IMR-90 (cell line): ENCODE measurements at regions not wholly inside any gene's neighbourhood (a gene's known extent, or its start where the extent isn't known, plus 50 kb on each side); places are given as distances from the start of the nearest gene placed in this dataset.

ENCODE experiments used
- ATAC-seq: fragments of 200-7000 bp; cut with Tn5 transposase; 2 replicates; pipeline ENCODE4 v1.9.1; 2020; ENCODE audit warnings: low read depth, mild to moderate bottlenecking, moderate library complexity
- BruUV-seq: library from RNA; stranded (reverse); fragments of 400-500 nt; replicated peaks from 2 replicates; lab custom pipeline; 2021; lab: Mats Ljungman, UMichigan
- CTCF ChIA-PET: fragments of 300-600 bp; formaldehyde crosslinking; extraction: SDS; loops from one replicate; lab custom pipeline; 2021; ENCODE audit warnings: antibody characterized with exemption; lab: Yijun Ruan, JAX
- POLR2A ChIA-PET: fragments of 300-600 bp; sonication (Branson Sonifier 250); formaldehyde crosslinking; loops from one replicate; lab custom pipeline; 2022; ENCODE audit warnings: antibody characterized with exemption; ENCODE audit not compliant: unreplicated experiment; lab: Charles Lee
- DNase-seq: peaks from one replicate; pipeline ENCODE4 v3.0.0; 2013
- H2AFZ ChIP-seq: replicated peaks from 2 replicates; pipeline ENCODE3; 2013; ENCODE audit warnings: low read length, mild to moderate bottlenecking; ENCODE audit not compliant: poor library complexity
- H2AK5ac ChIP-seq: 2 replicates; pipeline ENCODE4 v1.6.1; 2013; ENCODE audit warnings: low read depth, low read length, inconsistent platforms
- H2AK9ac ChIP-seq: replicated peaks from 2 replicates; pipeline ENCODE3; 2013; ENCODE audit warnings: mild to moderate bottlenecking, low read depth, low read length, moderate library complexity; ENCODE audit not compliant: poor library complexity
- H2BK120ac ChIP-seq: 2 replicates; pipeline ENCODE4 v1.6.1; 2013; ENCODE audit warnings: low read depth, low read length, inconsistent platforms
- H2BK15ac ChIP-seq: 3 replicates; pipeline ENCODE4 v1.6.1; 2013; ENCODE audit warnings: low read depth, low read length, inconsistent platforms
- H2BK20ac ChIP-seq: 2 replicates; pipeline ENCODE4 v1.6.1; 2013; ENCODE audit warnings: low read depth, mild to moderate bottlenecking, inconsistent platforms, low read length, moderate library complexity
- H2BK5ac ChIP-seq: 2 replicates; pipeline ENCODE4 v1.6.1; 2013; ENCODE audit warnings: mild to moderate bottlenecking, low read depth, low read length, inconsistent platforms; ENCODE audit not compliant: poor library complexity, severe bottlenecking
- H3K14ac ChIP-seq: replicated peaks from 2 replicates; pipeline ENCODE4 v1.6.1; 2013; ENCODE audit warnings: low read depth, low read length, inconsistent platforms
- H3K18ac ChIP-seq: 2 replicates; pipeline ENCODE4 v1.6.1; 2013; ENCODE audit warnings: low read depth, low read length, control low read depth
- H3K23ac ChIP-seq: 2 replicates; pipeline ENCODE4 v1.6.1; 2013; ENCODE audit warnings: low read depth, low read length, inconsistent platforms
- H3K27ac ChIP-seq: 2 replicates; pipeline ENCODE4 v1.5.1; 2013; ENCODE audit warnings: mild to moderate bottlenecking, control low read depth, low read length; ENCODE audit not compliant: insufficient read depth
- H3K27me3 ChIP-seq: 2 replicates; pipeline ENCODE4 v1.6.1; 2013; ENCODE audit warnings: low read length; ENCODE audit not compliant: control insufficient read depth, insufficient read depth
- H3K36me3 ChIP-seq: 2 replicates; pipeline ENCODE4 v1.6.1; 2013; ENCODE audit warnings: low read length, mixed read lengths; ENCODE audit not compliant: control insufficient read depth, insufficient read depth
- H3K4ac ChIP-seq: 2 replicates; pipeline ENCODE4 v1.6.1; 2013; ENCODE audit warnings: low read depth, low read length, inconsistent platforms
- H3K4me1 ChIP-seq: 2 replicates; pipeline ENCODE4 v1.6.1; 2013; ENCODE audit warnings: low read length, mixed read lengths; ENCODE audit not compliant: control insufficient read depth, insufficient read depth
- H3K4me2 ChIP-seq: 2 replicates; pipeline ENCODE4 v1.6.1; 2013; ENCODE audit warnings: low read depth, mild to moderate bottlenecking, control low read depth, low read length, moderate library complexity
- H3K4me3 ChIP-seq: 2 replicates; pipeline ENCODE4 v1.5.1; 2013; ENCODE audit warnings: low read depth, mild to moderate bottlenecking, control low read depth, low read length, moderate library complexity; ENCODE audit not compliant: insufficient read depth
- H3K56ac ChIP-seq: 2 replicates; pipeline ENCODE4 v1.6.1; 2013; ENCODE audit warnings: low read length, inconsistent platforms; ENCODE audit not compliant: insufficient read depth; ENCODE audit errors: extremely low read depth
- H3K79me1 ChIP-seq, 2 experiments: 2 replicates each; pipeline ENCODE4 v1.6.1; 2013; ENCODE audit warnings: low read length in 2 of 2, inconsistent platforms in 1 of 2, low read depth in 1 of 2
- H3K9ac ChIP-seq: 2 replicates; pipeline ENCODE4 v1.6.1; 2013; ENCODE audit warnings: low read depth, low read length, control low read depth
- H3K9me1 ChIP-seq: 2 replicates; pipeline ENCODE4 v1.6.1; 2013; ENCODE audit warnings: low read length, inconsistent platforms; ENCODE audit not compliant: insufficient read depth
- H3K9me3 ChIP-seq: 2 replicates; pipeline ENCODE4 v1.6.1; 2013; ENCODE audit warnings: low read length; ENCODE audit not compliant: control insufficient read depth, insufficient read depth
- H4K20me1 ChIP-seq: 2 replicates; pipeline ENCODE4 v1.6.1; 2013; ENCODE audit warnings: low read length, inconsistent platforms; ENCODE audit not compliant: insufficient read depth
- H4K5ac ChIP-seq: 2 replicates; pipeline ENCODE4 v1.6.1; 2013; ENCODE audit warnings: mild to moderate bottlenecking, low read depth, low read length, control low read depth
- H4K8ac ChIP-seq, 2 experiments: 2 replicates each; pipeline ENCODE4 v1.6.1; 2013; ENCODE audit warnings: low read depth in 2 of 2, low read length in 2 of 2, control low read depth in 1 of 2, inconsistent platforms in 1 of 2
- H4K91ac ChIP-seq: 2 replicates; pipeline ENCODE4 v1.6.1; 2013; ENCODE audit warnings: low read depth, low read length, inconsistent platforms; ENCODE audit not compliant: insufficient read depth
- BHLHE40 ChIP-seq: fragments of 150-350 bp; IDR thresholded peaks from 2 replicates; pipeline ENCODE4 v1.6.1; 2016; ENCODE audit warnings: mild to moderate bottlenecking, low read depth, low read length
- CEBPB ChIP-seq: IDR thresholded peaks from 2 replicates; pipeline ENCODE4 v1.6.1; 2012; ENCODE audit warnings: low read depth, low read length, improper control_type of control experiment
- CHD1 ChIP-seq: IDR thresholded peaks from 2 replicates; pipeline ENCODE4 v1.6.1; 2012; ENCODE audit warnings: low read depth, low read length, improper control_type of control experiment
- CTCF ChIP-seq: conservative IDR thresholded peaks from 2 replicates; pipeline ENCODE4 v1.5.1; 2012; ENCODE audit warnings: mild to moderate bottlenecking, low read depth, low read length, improper control_type of control experiment
- FOS ChIP-seq: fragments of 150-350 bp; IDR thresholded peaks from 2 replicates; pipeline ENCODE4 v1.6.1; 2016; ENCODE audit warnings: low read depth, low read length
- MAFK ChIP-seq: IDR thresholded peaks from 2 replicates; pipeline ENCODE4 v1.6.1; 2012; ENCODE audit warnings: low read depth, low read length, improper control_type of control experiment
- MAZ ChIP-seq: IDR thresholded peaks from 2 replicates; pipeline ENCODE4 v1.6.1; 2012; ENCODE audit warnings: low read depth, mild to moderate bottlenecking, low read length, improper control_type of control experiment, moderate library complexity, borderline replicate concordance
- MXI1 ChIP-seq: IDR thresholded peaks from 2 replicates; pipeline ENCODE4 v1.6.1; 2012; ENCODE audit warnings: low read depth, mild to moderate bottlenecking, low read length, moderate library complexity, borderline replicate concordance
- POLR2A ChIP-seq: IDR thresholded peaks from 2 replicates; pipeline ENCODE4 v1.6.1; 2012; ENCODE audit warnings: mild to moderate bottlenecking, low read depth, low read length
- RAD21 ChIP-seq: IDR thresholded peaks from 2 replicates; pipeline ENCODE4 v1.6.1; 2012; ENCODE audit warnings: low read length, improper control_type of control experiment
- RFX5 ChIP-seq: IDR thresholded peaks from 2 replicates; pipeline ENCODE4 v1.8.0; 2012; ENCODE audit warnings: low read depth, mild to moderate bottlenecking, low read length, moderate library complexity
- USF2 ChIP-seq: fragments of 150-350 bp; IDR thresholded peaks from 2 replicates; pipeline ENCODE4 v1.6.1; 2017; ENCODE audit warnings: mild to moderate bottlenecking, antibody characterized with exemption, low read length, low read depth
- WGBS, 2 experiments: methylation state at CpG; one replicate each; pipeline versions ENCODE4 v1.1.5 to v1.1.7; 2013; ENCODE audit warnings: missing lambda C conversion rate in 2 of 2; ENCODE audit not compliant: insufficient read length in 1 of 2; ENCODE audit errors: extremely low coverage in 2 of 2; 5-methylcytosine and 5-hydroxymethylcytosine counted together
- dilution Hi-C: fragments of 300-500 bp; cut with HindIII; formaldehyde crosslinking; loops from one replicate; pipeline ENCODE4 v1.14.3; 2018; ENCODE audit warnings: low sequenced_read_pairs; ENCODE audit not compliant: unreplicated experiment
- in situ Hi-C: fragments of 300-500 bp; cut with MboI; formaldehyde crosslinking; loops from 3 replicates; pipeline ENCODE4 v1.14.3; 2019; ENCODE audit warnings: low sequenced_read_pairs, inconsistent platforms, mixed read lengths
- intact Hi-C: fragments of 100-400 bp; cut with micrococcal nuclease; formaldehyde crosslinking; loops from 2 replicates; pipeline ENCODE4 v1.10.0; 2022

- no peak for DNase-seq
- Histone ChIP-seq H3K4me3 (no peak overlapping the region), H3K4me2 (no peak overlapping the region), H3K27me3 (no peaks in the 10 kb centered on the region), H3K4ac (no peak overlapping the region), H2BK20ac (no peak overlapping the region), H2AK5ac (no peak overlapping the region), H3K27ac (no peak overlapping the region), H3K18ac (no peak overlapping the region), H3K23ac (no peak overlapping the region), H2BK15ac (no peak overlapping the region), H3K9ac (no peak overlapping the region), H3K56ac (no peak overlapping the region), H3K36me3 (peaks cover 9% of the 10 kb centered on the region), H2BK120ac (no peak overlapping the region), H3K14ac (no peak overlapping the region), H4K5ac (no peak overlapping the region), H3K4me1 (peaks cover 2% of the 10 kb centered on the region; the same call in 1 of the 2 replicates), H3K9me1 (peaks cover 4% of the 10 kb centered on the region), H3K79me1 (peaks cover 0 to 17% of the 10 kb centered on the region in 2 experiments; a peak in 2 of 4 replicates), H4K91ac (no peak overlapping the region), H3K9me3 (no peaks in the 10 kb centered on the region), H2BK5ac (no peak overlapping the region), H2AK9ac (no peak overlapping the region), H4K20me1 (no peaks in the 10 kb centered on the region), H2AFZ (no peak overlapping the region), H4K8ac (no peak overlapping the region)
- in situ Hi-C loops = no loop called here
- ChIA-PET POLR2A (no interaction called here), CTCF (no interaction called here)
- WGBS, 2 experiments = 93% methylated on average over 3 of the region's 8 CpGs; no CpG with 5 or more reads in 1 of the 2 experiments
- dilution Hi-C loops = no loop called here
- BruUV-seq = no TSS peak
- no peak for ATAC-seq
- TF ChIP-seq BHLHE40 (no peak), FOS (no peak), RAD21 (no peak), CHD1 (no peak), CTCF (no peak), CEBPB (no peak), POLR2A (no peak), USF2 (no peak), MAFK (no peak), MXI1 (no peak), RFX5 (no peak), MAZ (no peak)
- intact Hi-C loops = no loop called here
Observed at GRCh38 chr21:36236052-36236730, 79.6 kb downstream of the DOP1B start.
